KMS-11 (cell line): ENCODE measurements at regions not wholly inside any gene's neighbourhood (a gene's known extent, or its start where the extent isn't known, plus 50 kb on each side); places are given as distances from the start of the nearest gene placed in this dataset.

Experiments used
- H2AFZ ChIP-seq: fragments of 200-600 bp; sonication (generic); 2 replicates; pipeline ENCODE4 v1.6.1; 2016; ENCODE audit warnings: antibody characterized with exemption, mixed run types, low read depth
- H3K27ac ChIP-seq: fragments of 200-600 bp; sonication (generic); 2 replicates; pipeline ENCODE4 v1.6.1; 2016; ENCODE audit warnings: mild to moderate bottlenecking, mixed run types
- H3K27me3 ChIP-seq: fragments of 200-600 bp; sonication (generic); 2 replicates; pipeline ENCODE4 v1.6.1; 2017; ENCODE audit warnings: mild to moderate bottlenecking, low read depth, mixed run types, moderate library complexity; ENCODE audit not compliant: insufficient read depth
- H3K36me3 ChIP-seq: fragments of 200-600 bp; sonication (generic); 2 replicates; pipeline ENCODE4 v1.6.1; 2017; ENCODE audit warnings: mild to moderate bottlenecking, mixed run types; ENCODE audit not compliant: insufficient read depth
- H3K4me1 ChIP-seq: fragments of 200-600 bp; sonication (generic); 2 replicates; pipeline ENCODE4 v1.6.1; 2016; ENCODE audit warnings: mild to moderate bottlenecking, low read depth, mixed run types; ENCODE audit not compliant: poor library complexity, severe bottlenecking
- H3K4me2 ChIP-seq: fragments of 200-600 bp; sonication (generic); 2 replicates; pipeline ENCODE4 v1.7.0; 2016; ENCODE audit warnings: mild to moderate bottlenecking, mixed run types
- H3K4me3 ChIP-seq: fragments of 200-600 bp; sonication (generic); IDR thresholded peaks from 2 replicates; pipeline ENCODE4 v1.6.1; 2017; ENCODE audit warnings: low read depth, low read length, mixed read lengths; ENCODE audit not compliant: insufficient read depth
- H3K79me2 ChIP-seq: fragments of 200-600 bp; sonication (generic); 2 replicates; pipeline ENCODE4 v1.6.1; 2016; ENCODE audit warnings: low read depth, mixed run types; ENCODE audit not compliant: insufficient read depth
- H3K9ac ChIP-seq: fragments of 200-600 bp; sonication (generic); 2 replicates; pipeline ENCODE4 v1.6.1; 2016; ENCODE audit warnings: mild to moderate bottlenecking, mixed run types
- H4K20me1 ChIP-seq: fragments of 200-600 bp; sonication (generic); 2 replicates; pipeline ENCODE4 v1.6.1; 2016; ENCODE audit warnings: mild to moderate bottlenecking, mixed run types; ENCODE audit not compliant: insufficient read depth
- TF ChIP-seq, protein P1 (sequence below): fragments of 200-600 bp; sonication (generic); conservative IDR thresholded peaks from 2 replicates; pipeline ENCODE4 v1.6.1; 2017; ENCODE audit warnings: low read depth, mild to moderate bottlenecking, antibody characterized with exemption, low read length, moderate library complexity, mixed read lengths

DNA sequence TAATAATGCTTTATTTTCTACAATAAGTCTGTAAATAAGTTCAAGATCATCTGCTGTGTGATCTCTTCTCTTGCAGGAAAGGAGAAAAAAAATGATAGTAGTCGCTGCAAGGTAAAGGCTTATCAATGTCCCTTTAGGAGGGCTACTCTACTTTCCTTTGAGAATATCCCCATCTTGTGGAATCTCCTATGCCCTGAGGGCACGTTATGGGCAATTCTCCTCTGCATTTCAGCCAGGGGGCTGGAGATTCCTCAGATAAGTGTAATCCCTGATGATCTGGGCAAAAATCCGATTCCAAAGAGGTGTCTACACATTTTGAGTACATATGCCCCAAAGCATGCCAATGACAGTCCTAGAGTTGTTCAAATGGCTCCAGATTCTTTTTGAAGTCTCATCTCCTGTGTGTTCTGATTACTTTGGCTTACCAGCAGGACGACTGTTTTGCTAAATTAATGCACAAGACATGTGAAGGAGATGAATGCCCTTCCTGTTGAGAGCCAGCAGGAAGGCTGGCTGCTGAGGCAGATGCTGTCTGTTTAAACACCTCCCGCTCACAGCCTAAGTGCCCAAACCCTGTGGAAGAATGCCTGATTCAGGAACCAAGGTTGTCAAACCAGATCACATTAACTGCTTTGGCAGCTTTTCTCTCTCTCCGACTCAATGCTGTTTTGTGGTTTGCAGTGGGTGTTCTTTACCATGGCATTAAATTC is 171.2 kb upstream of the COL1A2 start:
- Histone ChIP-seq H3K4me1 (no peaks in the 10 kb centered on the region), H3K9ac (no peak overlapping the region), H3K79me2 (no peaks in the 10 kb centered on the region), H3K36me3 (no peaks in the 10 kb centered on the region; the same call in 1 of the 2 replicates), H2AFZ (no peak overlapping the region), H3K27me3 (no peaks in the 10 kb centered on the region), H3K4me3 (no peak overlapping the region), H4K20me1 (no peaks in the 10 kb centered on the region), H3K27ac (no peak overlapping the region), H3K4me2 (no peak overlapping the region)
- TF ChIP-seq, protein P1, sequence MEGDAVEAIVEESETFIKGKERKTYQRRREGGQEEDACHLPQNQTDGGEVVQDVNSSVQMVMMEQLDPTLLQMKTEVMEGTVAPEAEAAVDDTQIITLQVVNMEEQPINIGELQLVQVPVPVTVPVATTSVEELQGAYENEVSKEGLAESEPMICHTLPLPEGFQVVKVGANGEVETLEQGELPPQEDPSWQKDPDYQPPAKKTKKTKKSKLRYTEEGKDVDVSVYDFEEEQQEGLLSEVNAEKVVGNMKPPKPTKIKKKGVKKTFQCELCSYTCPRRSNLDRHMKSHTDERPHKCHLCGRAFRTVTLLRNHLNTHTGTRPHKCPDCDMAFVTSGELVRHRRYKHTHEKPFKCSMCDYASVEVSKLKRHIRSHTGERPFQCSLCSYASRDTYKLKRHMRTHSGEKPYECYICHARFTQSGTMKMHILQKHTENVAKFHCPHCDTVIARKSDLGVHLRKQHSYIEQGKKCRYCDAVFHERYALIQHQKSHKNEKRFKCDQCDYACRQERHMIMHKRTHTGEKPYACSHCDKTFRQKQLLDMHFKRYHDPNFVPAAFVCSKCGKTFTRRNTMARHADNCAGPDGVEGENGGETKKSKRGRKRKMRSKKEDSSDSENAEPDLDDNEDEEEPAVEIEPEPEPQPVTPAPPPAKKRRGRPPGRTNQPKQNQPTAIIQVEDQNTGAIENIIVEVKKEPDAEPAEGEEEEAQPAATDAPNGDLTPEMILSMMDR: no peak

DNA sequence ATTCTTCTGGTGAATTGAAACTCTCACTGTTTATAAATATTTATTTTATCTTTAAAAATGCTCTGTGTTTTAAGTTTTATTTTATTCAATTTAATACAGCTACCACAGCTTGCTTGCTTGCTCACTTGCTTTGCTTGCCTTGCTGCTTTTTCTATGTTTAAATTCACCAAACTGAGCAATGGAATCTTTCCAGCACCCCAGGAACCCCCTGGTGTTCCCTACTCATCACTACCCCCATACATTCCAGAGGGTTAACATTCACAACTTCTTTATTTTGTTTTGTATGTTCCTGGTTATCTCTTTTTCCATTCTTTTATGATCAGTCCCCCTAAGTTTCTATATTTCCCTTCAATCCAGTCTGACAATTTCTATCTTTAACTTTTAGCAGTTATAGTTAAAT is 166.5 kb upstream of the COL1A2 start:
- H3K27me3 ChIP-seq: no peaks in the 10 kb centered on the region
- H3K36me3 ChIP-seq: no peaks in the 10 kb centered on the region; the same call in 1 of the 2 replicates
- H3K27ac ChIP-seq: no peak overlapping the region
- no peaks in the 10 kb centered on the region for H3K79me2 ChIP-seq
- H4K20me1 ChIP-seq: no peaks in the 10 kb centered on the region
- no peak overlapping the region for H3K4me3 ChIP-seq
- no peaks in the 10 kb centered on the region for H3K4me1 ChIP-seq
- H3K9ac ChIP-seq: no peak overlapping the region
- no peak overlapping the region for H3K4me2 ChIP-seq
- no peak overlapping the region for H2AFZ ChIP-seq
- TF ChIP-seq, protein P1: no peak

DNA sequence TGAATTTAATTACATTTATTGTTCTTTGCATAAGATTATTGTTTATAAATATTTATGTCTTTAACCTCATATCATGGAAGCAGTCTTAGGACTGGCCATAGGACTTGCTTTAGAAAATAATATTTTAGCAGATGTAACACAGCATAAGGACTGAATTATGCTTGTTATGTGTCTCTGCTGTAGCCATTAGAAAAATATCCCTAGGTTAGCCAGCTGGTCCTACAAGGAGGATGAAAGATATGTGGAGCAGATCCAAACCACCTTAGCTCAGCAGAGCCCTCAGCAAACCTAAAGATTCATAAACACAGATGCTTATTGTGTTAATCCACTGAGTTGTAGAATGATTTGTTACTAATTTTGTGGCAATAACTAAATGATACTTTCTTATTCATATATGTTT is 166.0 kb upstream of the COL1A2 start:
- H3K27ac ChIP-seq: no peak overlapping the region
- no peak overlapping the region for H3K4me2 ChIP-seq
- no peaks in the 10 kb centered on the region for H3K27me3 ChIP-seq
- no peak overlapping the region for H3K4me3 ChIP-seq
- no peak overlapping the region for H2AFZ ChIP-seq
- H4K20me1 ChIP-seq: no peaks in the 10 kb centered on the region
- no peaks in the 10 kb centered on the region for H3K79me2 ChIP-seq
- TF ChIP-seq, protein P1: no peak
- H3K9ac ChIP-seq: no peak overlapping the region
- no peaks in the 10 kb centered on the region for H3K4me1 ChIP-seq
- H3K36me3 ChIP-seq: no peaks in the 10 kb centered on the region; the same call in 1 of the 2 replicates

DNA sequence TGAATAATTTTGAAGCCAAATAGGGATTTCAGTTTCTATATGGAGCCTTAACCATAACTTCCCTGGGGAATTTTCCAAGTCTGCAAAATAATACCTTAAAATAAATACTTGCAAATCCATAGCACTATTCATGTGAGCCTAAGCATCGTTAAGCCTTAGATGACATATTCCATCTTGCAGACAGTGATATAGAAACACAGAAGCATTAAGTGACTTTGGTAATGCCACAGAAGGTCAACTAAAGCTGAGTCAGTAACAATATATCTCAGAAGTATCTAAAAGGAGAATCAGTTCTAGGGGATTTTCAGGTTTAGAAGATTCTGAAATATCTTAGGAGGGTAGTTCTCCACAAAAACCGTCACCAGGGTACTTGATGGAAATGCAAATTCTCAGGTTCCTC is 163.4 kb upstream of the COL1A2 start:
- Histone ChIP-seq H3K4me3 (no peak overlapping the region), H3K27ac (no peak overlapping the region), H3K9ac (no peak overlapping the region), H3K4me1 (no peaks in the 10 kb centered on the region), H2AFZ (no peak overlapping the region), H3K4me2 (no peak overlapping the region), H4K20me1 (no peaks in the 10 kb centered on the region), H3K36me3 (no peaks in the 10 kb centered on the region; the same call in 1 of the 2 replicates), H3K79me2 (no peaks in the 10 kb centered on the region), H3K27me3 (no peaks in the 10 kb centered on the region)
- TF ChIP-seq, protein P1: no peak
